ENCODE measurements at regions not wholly inside any gene's neighbourhood (a gene's known extent, or its start where the extent isn't known, plus 50 kb on each side); places are given as distances from the start of the nearest gene placed in this dataset.

- Histone ChIP-seq H3K4me3 (ENCODE audit: low read depth, low read length) (no peak overlapping the region), H3K27me3 (no peaks in the 10 kb centered on the region), H3K36me3 (no peaks in the 10 kb centered on the region), H3K4me1 (no peaks in the 10 kb centered on the region), H3K9me3 (no peaks in the 10 kb centered on the region)
- no peak for TF ChIP-seq CTCF (IDR thresholded peaks at IDR 0.05; ENCODE audit: low read depth, low read length)
- DNase-seq, result no peak
These were observed 94.2 kb upstream of the DLX2 start for GRCh38 chr2:172196768-172197431.

GRCh38 chr2:172198361-172198760 is 95.7 kb upstream of the DLX2 start:
- no peaks in the 10 kb centered on the region for H3K36me3 ChIP-seq
- DNase-seq, result no peak
- no peaks in the 10 kb centered on the region for H3K9me3 ChIP-seq
- H3K4me1 ChIP-seq, result no peaks in the 10 kb centered on the region
- H3K4me3 ChIP-seq (ENCODE audit: low read depth, low read length), result no peak overlapping the region
- TF ChIP-seq CTCF (IDR thresholded peaks at IDR 0.05; ENCODE audit: low read depth, low read length), result no peak
- H3K27me3 ChIP-seq, result no peaks in the 10 kb centered on the region

DNA sequence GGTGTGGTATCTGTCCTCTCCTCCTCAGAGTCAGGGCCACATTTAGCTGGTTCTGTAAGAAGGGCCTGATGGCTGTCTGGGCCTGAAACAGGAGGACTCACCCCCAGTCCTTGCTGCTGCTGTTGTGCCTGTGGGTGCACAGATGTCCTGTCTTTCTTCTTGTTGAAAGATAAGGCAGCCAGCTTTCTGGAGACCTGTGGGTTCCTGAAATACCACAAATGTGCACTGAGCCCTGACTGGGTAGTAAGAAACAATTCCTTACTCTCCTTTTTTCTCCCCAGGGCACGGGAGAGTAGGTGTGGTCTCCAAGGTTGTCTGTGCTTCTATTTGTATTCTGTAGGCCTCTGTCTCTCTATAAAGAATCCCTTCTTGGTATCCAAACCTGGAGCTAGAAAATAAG is 96.2 kb upstream of the DLX2 start:
- no peaks in the 10 kb centered on the region for H3K27me3 ChIP-seq
- no peaks in the 10 kb centered on the region for H3K4me1 ChIP-seq
- no peak for DNase-seq
- no peaks in the 10 kb centered on the region for H3K9me3 ChIP-seq
- H3K36me3 ChIP-seq, result no peaks in the 10 kb centered on the region
- H3K4me3 ChIP-seq (ENCODE audit: low read depth, low read length), result no peak overlapping the region
- no peak for TF ChIP-seq CTCF (IDR thresholded peaks at IDR 0.05; ENCODE audit: low read depth, low read length)

- TF ChIP-seq CTCF (IDR thresholded peaks at IDR 0.05; ENCODE audit: low read depth, low read length), result peak; percentile 48
- no peak overlapping the region for H3K4me3 ChIP-seq (ENCODE audit: low read depth, low read length)
- H3K9me3 ChIP-seq, result no peaks in the 10 kb centered on the region
- H3K36me3 ChIP-seq, result no peaks in the 10 kb centered on the region
- H3K27me3 ChIP-seq, result no peaks in the 10 kb centered on the region
- H3K4me1 ChIP-seq, result no peaks in the 10 kb centered on the region
- peak; percentile 18 for DNase-seq
These were observed 97.9 kb upstream of the DLX2 start for GRCh38 chr2:172200495-172201085.

- no peak for DNase-seq
- no peaks in the 10 kb centered on the region for H3K36me3 ChIP-seq
- TF ChIP-seq CTCF (IDR thresholded peaks at IDR 0.05; ENCODE audit: low read depth, low read length), result no peak
- H3K4me3 ChIP-seq (ENCODE audit: low read depth, low read length), result no peak overlapping the region
- no peaks in the 10 kb centered on the region for H3K27me3 ChIP-seq
- H3K4me1 ChIP-seq, result no peaks in the 10 kb centered on the region
- no peaks in the 10 kb centered on the region for H3K9me3 ChIP-seq
These were observed 101.6 kb upstream of the DLX2 start for GRCh38 chr2:172204309-172204708.

GRCh38 chr2:172204762-172205161 is 102.1 kb upstream of the DLX2 start:
- TF ChIP-seq CTCF (IDR thresholded peaks at IDR 0.05; ENCODE audit: low read depth, low read length), result no peak
- no peaks in the 10 kb centered on the region for H3K4me1 ChIP-seq
- H3K4me3 ChIP-seq (ENCODE audit: low read depth, low read length), result no peak overlapping the region
- no peaks in the 10 kb centered on the region for H3K9me3 ChIP-seq
- no peaks in the 10 kb centered on the region for H3K36me3 ChIP-seq
- no peak for DNase-seq
- H3K27me3 ChIP-seq, result no peaks in the 10 kb centered on the region

All from BE2C (cell line).